ENCODE measurements at regions not wholly inside any gene's neighbourhood (a gene's known extent, or its start where the extent isn't known, plus 50 kb on each side); places are given as distances from the start of the nearest gene placed in this dataset.

- no peak for TF ChIP-seq TCF7L2 (IDR thresholded peaks at IDR 0.05; ENCODE audit: low read depth, low read length)
- no peak for TF ChIP-seq CTCF (IDR thresholded peaks at IDR 0.05)
These were observed 314.0 kb downstream of the PIK3R1 start for GRCh38 chr5:68529581-68529980.
